M059J (cell line): ENCODE measurements at regions not wholly inside any gene's neighbourhood (a gene's known extent, or its start where the extent isn't known, plus 50 kb on each side); places are given as distances from the start of the nearest gene placed in this dataset.
"Not testable (repeated sequence)": the region's sequence is repeated elsewhere in the genome, so short reads cannot be mapped to it uniquely, and the experiment has no call there.

Source experiments
- DNase-seq: peaks from one replicate; pipeline ENCODE4 v3.0.0-alpha.2; 2012; ENCODE audit warnings: low read depth

GRCh38 chr3:145022447-145022846 lies 1050.8 kb downstream of the DIPK2A start:
- DNase-seq, result no peak

DNA sequence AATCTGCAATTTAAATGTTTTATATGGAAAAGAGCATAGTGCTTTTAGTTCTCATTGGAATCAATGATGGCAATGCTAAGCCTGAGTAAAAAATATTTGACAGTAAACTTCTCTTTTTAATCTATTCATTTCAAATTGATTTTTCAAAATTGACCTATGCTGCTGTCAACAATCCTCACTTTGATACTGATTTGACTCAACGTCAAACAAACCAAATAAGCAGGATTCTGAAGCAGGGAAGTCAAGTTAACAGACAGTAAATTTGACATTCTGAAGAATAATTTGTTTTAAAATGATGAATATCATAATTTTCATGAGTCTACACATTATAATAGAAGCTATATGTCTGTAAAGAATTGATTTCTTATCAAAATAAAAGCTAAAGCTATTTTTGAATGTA lies 1053.1 kb downstream of the DIPK2A start:
- no peak for DNase-seq

GRCh38 chr3:145027186-145027585 lies 1055.6 kb downstream of the DIPK2A start:
- DNase-seq, result not testable (repeated sequence)

- DNase-seq, result no peak
Measured at GRCh38 chr3:145032791-145033190, 1061.2 kb downstream of the DIPK2A start.

- no peak for DNase-seq
Measured at GRCh38 chr3:145035682-145036081, 1064.1 kb downstream of the DIPK2A start.

DNA sequence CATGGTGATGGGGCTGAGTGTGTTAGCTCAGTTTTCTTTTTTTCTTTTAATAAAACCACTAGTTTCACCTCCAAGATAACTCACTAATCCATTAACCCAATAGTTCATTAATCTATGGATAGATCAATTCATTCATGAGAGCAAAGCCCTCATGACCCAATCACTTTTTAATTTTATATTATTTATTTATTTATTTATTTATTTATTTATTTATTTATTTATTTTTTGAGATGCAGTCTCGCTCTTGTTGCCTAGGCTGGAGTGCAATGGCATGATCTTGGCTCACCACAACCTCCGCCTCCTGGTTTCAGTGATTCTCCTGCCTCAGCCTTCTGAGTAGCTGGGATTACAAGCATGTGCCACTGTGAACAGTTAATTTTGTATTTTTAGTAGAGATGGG lies 1082.4 kb downstream of the DIPK2A start:
- DNase-seq, result not testable (repeated sequence)

DNA sequence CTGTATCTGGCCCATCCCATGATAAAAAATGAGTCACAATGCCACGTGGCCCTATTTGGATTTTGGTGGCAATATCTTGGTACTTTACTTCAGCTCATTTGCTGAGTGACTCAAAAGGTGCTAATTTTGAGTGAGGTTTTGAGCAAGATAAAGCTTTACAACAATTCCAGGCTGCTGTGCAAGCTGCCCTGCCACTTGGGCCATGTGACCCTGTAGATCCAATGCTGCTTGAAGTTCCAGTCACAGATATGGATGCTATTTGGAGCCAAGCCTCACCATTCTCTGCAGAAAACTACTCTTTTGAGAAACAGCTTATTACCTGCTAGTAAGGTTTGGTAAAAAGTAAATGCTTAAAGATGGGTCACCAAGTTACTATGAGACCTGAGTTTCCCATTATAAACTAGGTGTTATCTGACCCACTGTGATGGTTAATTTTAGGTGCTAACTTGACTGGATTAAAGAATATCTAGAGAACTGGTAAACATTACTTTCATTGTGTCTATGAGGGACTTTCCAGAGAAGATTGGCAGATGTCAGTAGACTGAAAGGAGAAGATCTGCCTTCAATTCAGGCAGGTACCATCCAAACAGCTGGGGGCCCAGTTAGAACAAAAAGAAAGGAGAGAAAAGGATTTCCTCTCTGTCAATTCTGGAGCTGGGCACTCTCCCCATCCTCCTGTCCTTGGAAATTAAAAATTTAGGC lies 1083.9 kb downstream of the DIPK2A start:
- DNase-seq, result no peak

DNA sequence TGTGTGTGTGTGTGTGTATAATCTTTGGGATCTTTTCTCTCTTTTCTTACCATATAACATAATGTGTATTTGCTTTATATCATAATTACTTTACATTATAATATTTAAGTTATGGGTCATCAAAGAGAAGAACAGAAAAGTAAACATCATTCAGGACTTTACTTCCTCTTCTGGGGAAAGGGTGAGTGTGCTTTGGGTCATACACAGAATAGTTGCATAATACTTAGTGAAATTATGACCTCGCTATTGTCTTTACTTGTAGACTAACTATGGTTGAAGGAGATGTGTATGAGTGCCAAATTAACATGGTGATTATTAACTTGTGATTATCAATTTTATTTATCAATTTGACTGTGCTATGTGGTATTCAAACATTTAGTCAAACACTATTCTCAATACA lies 1086.9 kb downstream of the DIPK2A start:
- DNase-seq, result no peak

DNA sequence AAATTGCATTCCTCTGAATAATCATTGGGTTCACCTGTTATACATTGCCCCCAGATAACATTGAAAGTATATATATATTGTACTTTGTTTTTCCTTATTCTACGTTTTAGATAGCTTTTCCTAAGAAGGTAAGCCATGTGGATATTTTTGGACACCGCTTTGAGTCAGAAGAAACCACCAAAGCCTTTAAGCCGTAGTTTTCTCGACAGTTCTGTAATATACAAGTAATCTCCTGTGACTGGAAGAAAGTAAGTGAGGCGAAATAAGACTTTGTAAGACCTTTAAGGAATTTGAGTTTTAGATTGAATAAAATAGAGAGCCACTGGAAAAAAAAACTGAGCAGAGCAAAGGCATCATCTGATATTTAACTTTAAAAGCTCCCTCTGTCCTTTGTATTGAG lies 1092.0 kb downstream of the DIPK2A start:
- DNase-seq, result no peak

DNA sequence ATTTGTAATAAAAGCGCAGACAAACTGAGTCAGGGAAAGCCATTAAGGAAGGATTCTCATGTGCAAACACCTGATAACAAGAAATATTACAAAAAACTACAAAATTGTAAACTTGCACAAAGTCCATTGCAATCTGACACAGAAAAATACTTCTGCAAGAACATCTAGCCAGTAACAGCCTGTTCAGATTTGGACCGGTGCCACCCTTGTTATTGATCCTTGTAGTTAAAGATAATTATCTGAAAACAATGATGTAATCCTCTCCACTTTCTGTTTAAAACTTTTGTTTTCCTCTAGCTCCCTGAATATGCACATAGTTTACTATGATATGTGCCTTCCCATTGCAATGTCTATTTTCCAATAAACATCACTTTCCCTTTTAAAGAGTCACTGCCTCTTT lies 1090.2 kb downstream of the PLOD2 start:
- DNase-seq, result no peak

DNA sequence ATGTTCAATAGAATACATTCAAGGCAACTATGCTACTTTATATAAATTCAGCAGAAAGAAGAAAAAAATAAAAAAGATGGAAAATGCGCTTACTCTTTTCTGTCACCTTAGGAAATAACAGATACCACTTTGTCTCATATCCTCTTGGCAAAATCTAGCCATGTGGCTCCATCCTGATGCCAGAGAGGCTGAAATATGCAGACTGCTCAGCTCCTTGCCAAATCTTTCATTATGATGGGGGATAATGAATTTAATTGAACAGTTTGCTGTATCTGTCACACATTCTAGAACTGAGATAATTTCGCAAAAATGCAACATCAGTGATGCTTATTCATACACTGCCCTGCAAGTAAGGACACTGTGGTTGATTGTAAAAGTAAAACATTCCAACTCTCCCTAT lies 1081.5 kb downstream of the PLOD2 start:
- DNase-seq, result no peak

- DNase-seq, result no peak
Measured at GRCh38 chr3:145087038-145087437, 1073.9 kb downstream of the PLOD2 start.

DNA sequence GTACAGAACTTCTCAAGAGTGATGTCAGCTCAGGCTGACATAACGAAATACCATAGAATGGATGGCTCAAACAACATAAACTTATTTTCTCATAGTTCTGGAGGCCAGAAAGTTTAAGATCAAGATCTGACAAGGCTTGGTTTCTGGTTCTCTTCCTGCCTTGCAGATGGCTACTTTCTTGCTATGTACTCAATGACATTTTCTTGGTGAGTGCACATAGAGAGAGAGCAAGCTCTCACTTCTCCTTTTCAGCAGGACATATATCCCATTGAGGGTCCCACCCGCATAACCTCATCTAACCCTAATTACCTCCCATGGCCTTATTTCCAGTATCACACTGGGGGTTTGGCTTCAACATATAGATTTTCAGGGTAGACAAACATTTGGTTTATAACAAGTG lies 1072.1 kb downstream of the PLOD2 start:
- no peak for DNase-seq

DNA sequence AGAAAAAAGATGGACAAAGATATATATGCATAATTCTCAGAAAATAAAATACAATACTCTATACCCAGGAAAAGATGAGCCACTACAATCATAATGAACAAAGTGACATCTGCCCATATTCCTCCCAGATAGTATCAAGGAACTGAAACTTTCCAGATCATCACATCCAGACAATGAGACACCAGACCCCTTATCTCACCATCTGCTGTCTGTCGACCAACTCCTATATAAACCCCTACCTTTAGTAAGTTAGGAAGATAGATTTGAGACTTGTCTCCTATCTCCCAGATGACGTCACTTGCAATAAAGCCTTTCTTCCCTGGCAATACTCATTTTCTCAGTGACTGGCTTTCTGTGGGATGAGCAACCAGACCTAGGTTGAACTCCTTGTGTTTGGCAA lies 1071.6 kb downstream of the PLOD2 start:
- DNase-seq, result no peak

- peak; percentile 9 for DNase-seq
Measured at GRCh38 chr3:145094355-145094941, 1066.5 kb downstream of the PLOD2 start.

GRCh38 chr3:145111141-145111540 lies 1049.8 kb downstream of the PLOD2 start:
- DNase-seq, result not testable (repeated sequence)

- DNase-seq, result no peak
Measured at GRCh38 chr3:145116769-145117168, 1044.2 kb downstream of the PLOD2 start.

DNA sequence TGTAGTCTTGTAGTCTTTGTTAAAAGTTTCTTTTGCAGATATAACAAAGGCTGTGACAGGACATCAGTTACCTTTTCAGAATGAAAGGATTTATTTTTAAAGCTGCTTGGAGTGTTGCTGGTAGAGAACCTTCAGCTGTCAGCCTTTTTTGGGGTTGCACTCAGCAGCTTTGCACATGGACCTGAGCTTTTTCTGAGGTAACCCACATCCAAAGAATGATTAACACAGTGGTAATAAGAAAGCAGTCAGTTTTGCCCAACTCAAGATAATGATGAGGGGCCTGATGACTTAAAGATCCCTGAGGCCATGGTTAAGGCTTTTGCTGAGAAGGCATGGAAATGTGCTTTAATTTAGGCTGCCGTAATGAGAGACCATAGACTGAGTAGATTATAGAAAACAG lies 1042.7 kb downstream of the PLOD2 start:
- DNase-seq, result no peak

DNA sequence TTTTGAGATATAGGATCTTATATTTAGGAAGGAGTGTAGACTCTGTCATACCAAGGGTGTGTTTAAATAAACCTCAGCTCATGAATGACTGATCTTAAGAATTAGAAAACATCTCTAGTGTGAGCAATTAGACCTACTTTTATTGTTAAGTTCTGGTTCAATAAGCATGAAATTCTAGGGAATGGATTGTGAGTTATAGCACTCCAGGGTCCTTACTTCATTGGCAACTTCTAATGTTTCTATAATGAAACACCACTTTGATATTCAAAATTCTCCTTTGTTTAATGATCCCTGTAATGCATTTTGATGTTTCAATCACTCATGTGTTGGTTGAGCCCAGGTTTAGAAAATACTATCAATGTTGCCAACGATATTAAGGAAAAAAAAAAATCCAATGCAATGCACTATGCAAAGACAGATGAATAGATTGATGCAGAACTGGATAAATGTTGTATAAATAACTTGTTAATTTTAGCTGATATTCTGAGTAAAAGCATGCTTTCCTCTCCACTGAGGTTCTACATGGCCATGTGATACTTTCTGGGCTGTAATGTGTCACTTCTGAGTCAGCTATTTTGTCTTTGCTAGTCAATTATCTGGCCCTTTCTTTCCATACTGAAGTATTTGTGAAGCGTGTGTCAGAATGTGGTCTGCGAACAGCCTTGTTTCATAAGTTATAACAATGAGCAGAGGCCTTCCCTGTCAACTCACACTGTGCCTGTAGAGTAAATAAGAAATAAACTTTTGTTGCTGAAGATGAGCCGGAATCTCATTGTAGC lies 1035.9 kb downstream of the PLOD2 start:
- DNase-seq, result no peak

- no peak for DNase-seq
Measured at GRCh38 chr3:145133281-145133680, 1027.7 kb downstream of the PLOD2 start.

- no peak for DNase-seq
Measured at GRCh38 chr3:145134738-145135137, 1026.2 kb downstream of the PLOD2 start.

DNA sequence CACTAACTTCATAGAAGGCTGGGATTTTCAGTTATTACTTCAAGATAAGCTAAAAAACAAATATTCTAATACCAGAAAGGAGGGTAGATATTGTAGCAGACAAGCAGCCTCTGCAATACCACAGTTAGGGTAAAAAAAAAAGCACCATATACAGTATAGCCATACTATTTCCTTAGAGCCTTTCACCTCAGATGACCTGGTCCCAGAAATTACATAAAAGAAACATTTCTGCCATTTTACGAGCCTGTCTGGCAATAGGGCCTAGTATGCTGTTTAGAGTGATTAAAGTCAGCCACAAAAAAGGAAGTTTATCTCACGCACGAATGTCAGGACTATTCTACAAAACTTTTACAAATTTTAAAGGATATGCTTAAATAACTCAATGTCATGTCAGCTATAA lies 1016.6 kb downstream of the PLOD2 start:
- no peak for DNase-seq

DNA sequence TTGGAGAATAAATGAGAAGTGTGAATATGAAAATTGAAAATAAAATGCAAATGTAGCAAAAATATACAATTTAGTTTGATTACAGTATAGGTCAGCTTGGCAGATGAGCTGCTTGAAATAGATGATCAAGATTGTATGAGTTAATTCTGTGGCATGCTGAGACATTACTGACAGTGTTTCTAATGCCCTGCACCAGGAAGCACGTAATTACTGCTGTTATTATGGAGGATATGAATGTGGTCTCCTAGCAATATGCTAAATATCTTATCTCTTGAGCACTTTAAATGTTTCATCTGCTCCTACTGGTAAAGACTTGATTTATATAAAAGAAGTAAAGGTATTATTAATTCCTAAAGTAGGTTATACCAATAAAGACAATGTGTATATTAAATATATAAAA lies 1015.5 kb downstream of the PLOD2 start:
- DNase-seq, result no peak
